GM19238 (cell line): ENCODE measurements at regions not wholly inside any gene's neighbourhood (a gene's known extent, or its start where the extent isn't known, plus 50 kb on each side); places are given as distances from the start of the nearest gene placed in this dataset.

Experiments used
- DNase-seq: peaks from one replicate; pipeline ENCODE4 v3.0.0; 2011; ENCODE audit warnings: low spot score; ENCODE audit not compliant: insufficient read length

DNA sequence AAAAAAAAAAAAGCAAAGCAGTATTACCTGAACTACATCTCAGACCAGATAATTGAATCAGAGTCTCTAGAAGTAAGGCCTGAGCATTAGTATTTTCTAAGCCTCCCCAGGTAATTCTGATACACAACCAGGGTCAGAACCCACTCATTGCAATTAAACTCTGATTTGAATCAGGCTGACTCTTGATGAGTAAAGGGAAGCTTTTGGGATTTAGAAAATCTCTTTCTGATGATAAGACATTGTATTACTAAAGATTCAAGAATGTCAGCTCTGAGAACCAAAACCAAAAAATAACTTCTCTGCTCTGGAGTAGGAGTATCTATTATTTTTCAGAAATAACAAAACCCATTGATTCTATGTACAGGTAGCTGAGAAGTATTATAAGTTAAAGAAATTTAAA lies 100.1 kb upstream of the COL21A1 start:
- no peak for DNase-seq

DNA sequence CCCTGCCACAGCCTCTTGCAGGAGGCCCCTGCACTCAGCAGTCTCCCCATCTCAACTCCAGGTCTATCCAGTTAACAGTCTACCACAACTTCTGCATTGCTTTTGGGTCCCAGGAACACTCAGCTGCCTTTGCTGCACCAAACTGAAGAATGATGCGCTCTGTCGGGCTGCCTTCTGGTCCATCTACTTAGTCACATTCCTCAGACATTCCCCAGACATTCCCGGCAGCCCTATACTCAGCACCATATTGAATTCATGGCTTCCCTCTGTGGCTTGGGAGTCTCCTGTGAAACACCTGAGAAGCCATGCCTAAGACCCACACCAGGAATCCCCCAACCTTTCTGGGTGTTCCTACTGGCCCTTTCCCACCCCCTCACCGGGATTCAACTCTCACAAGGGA lies 99.6 kb upstream of the COL21A1 start:
- no peak for DNase-seq

DNA sequence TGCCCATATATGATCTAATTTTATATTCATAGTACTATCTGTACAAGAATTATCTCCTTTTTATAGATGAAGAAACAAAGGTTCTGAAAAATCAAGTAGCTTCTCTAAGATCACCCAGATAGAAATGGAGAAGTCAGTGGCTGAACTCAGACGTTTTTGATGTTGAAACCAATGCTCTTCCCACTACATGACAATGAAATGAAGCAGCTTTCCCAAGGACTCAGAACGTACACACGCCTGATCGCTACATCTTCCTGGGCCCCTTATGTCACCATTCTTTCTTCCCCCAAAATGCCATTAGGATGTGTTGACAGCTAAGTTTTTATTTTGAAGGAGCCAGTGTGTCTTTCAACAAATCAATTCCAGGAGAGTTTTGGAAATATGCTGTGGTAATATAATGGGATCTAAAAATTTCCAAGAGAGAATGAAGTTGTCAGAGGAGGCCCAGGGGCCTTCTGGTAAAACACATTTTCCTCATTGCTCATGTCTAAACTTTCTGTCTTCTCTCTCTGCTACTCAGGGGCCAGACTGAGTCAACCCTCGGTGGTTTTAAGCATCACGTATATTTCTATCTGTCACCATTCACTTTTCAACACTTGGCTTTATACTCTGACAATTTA lies 98.1 kb upstream of the COL21A1 start:
- DNase-seq, result no peak

DNA sequence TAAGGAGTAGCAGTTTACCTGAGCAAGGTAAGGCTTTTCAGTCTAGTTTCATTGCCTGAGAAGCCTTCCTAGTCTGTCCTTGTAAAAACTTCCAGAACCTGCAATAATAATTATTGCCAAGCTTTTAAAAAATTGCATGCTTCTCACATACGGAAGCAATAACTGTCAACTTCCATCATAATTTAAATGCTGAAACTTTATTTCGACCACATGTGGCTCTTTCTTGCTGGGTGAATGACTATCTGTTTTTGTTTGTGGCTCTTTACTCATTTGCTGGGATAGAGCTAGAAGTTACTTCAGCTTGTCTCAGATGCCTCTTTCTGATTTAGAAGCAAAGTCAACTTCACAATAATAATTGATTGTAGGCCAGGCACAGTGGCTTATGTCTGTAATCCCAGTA lies 95.9 kb upstream of the COL21A1 start:
- DNase-seq, result no peak

DNA sequence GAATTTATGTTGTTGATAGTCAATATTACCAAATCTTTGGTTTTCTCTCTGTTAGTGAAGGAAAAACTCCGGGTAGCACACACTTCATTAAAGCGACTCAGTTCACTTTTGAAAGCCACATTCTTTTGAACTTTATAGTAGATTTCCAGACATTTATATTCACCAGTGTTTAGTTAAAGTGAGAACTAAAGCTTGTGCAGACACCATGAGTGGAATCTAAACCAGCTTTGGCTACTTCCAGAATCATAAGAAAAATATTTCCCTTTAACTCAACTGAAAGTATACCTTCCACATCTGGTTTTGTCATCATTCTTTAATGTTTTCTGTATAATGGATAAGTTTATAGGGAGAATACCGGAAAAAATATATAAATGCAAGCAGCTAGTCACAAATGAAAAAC lies 92.1 kb upstream of the COL21A1 start:
- no peak for DNase-seq

DNA sequence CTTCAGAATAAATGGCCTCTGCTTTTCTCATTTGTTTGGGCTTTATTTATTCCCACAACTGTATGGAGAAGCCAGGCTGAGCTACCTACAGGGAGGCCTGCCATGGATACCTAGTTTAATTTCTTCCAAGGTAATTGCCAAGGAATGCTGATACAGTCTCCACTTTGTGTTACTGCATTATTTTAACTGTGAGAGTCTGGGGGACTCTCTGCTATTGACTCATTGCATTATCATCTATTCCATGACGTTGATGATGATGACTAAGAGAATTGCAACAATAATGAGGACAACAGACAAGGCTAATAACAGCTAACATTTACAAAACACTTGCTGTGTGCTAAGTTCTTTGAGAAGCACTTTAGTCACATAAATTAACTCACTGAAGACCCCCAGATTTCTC lies 88.3 kb upstream of the COL21A1 start:
- DNase-seq, result no peak

DNA sequence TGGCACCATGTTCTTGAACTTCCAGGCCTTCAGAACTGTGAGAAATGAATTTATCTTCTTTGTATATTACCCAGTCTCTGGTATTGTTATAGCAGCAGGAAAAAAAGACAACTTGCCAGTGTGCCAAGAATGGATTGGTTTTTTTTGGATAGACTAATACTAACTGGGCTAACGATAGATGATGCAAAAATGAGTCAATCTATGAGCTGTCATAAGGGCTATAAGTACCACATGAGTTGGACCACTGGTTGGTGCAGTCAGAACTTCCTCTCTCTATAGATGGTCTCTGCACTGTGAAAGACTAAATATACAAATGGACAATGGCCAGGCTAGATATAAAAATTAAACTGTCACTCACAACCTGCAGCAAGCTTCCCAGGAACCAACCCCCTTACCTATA lies 87.6 kb upstream of the COL21A1 start:
- DNase-seq, result no peak

DNA sequence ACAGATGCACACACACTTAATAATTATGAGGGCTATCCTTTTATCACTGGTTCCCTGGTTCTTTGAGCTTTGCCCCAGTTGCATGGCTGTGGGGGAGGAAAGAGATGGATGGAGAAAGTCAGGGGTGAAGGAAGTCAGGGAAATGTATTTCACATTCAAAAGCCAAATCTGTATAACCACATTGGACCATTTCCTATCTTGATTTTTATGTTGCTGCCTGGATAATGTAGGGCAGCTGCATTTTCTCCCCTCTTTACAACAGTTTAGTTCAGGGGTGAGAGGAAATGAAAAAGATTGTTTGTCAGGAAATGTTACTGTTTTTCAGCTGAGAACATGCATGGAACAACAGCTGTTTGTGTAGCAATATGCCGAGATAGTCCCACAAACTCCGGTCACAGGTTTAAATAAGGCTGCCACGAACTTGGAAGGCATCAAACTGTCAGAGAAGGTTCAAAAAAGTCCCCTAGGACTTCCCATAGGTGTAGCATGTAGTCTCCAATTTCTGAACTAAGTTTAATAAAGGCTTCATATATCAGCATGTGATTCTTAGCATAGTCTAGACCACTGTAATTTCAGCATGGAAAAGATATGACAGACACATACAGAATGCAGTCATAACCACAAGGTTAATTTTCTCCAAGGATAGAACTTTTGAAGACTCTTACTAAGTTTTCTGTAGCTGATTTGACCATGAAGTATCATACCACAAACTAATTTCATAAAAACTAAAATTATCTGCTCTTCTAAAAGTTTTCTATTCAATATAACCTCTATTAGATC lies 82.1 kb upstream of the COL21A1 start:
- DNase-seq, result no peak

DNA sequence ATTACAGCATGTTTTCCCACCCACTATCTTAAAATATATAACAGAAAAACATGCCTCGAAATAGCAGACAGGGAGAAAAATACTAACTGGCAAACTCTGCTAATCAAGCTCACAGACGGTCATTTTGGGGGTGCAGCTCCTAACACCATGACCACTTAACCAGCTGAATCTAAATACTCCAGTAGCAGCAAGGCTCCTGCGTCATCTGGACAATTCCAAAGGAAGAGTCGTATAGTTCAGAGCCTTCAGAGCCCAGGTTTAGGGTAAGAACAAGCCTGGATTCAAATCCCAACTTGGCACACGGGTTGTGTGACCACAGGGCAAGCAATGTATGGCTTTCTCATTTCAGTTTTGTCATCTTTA lies 81.3 kb upstream of the COL21A1 start:
- DNase-seq, result no peak

DNA sequence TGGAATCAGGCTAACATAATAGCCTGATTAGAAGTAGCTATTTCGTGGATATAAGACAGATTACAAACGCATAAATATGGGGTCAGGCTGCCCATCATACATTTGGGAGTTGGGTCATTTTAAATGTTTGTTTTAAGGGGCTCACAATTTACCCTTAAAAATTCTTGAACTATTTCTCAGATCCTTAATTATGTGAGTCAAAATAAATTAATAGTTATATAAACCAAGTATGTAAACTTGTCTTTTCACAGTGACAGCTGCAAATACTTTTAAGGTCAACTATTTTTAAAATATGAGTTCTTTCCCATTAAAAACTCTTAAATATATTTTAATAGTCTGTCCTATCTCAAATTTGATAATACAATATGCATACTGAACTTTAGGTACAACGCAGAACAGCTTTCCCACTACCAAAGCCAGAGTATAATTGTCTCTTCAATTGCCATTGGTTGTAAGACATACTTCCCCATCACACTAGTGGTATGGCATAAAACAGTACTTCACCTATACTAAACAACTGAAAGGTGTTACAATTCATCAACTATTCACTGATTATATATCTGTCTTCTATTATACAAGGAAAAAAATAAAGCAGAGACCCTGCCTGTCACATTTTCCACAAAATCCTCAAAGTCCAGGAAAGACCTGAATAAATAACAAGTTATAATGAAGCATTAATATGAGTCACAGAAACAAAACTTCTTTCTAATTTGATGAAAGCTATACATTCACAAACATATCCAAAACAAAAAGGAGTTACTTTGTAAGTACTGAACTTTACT lies 80.8 kb upstream of the COL21A1 start:
- no peak for DNase-seq

DNA sequence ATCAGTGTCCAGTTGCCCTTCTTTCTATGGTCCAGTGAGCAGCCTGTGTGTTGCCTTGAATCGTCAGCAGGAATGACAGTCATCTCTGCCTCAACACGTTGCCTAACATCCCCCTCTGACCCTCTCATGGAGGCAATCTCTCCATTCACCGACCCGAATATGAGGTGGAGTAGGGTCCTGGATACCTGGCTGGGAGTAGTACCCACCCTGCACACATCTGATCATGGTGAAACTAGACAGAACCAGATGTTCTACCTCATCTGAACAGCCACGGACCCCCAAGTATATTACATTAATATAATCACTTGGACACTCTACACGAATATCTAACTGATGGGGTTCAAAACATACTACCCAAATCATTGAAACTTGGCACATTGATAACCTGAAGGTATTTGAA lies 77.0 kb upstream of the COL21A1 start:
- DNase-seq, result no peak

DNA sequence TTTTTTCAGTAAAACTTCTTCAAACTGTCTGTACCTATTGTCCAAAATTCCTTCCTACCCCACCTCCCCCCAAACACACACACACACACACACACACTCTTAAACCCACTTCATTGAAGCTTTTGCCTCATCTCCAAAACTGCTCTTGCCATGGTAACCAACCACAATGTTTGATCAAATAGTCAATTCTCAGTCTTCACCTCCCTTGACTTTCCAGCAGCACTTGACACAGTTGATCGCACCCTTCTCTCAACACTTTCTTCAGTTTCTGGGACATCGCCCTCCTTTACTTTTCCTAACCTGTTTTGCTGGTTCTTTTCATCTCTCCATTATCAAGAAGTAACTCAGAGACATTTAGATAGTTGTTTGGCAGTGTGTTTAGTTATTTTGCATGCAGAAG lies 71.5 kb upstream of the COL21A1 start:
- no peak for DNase-seq

DNA sequence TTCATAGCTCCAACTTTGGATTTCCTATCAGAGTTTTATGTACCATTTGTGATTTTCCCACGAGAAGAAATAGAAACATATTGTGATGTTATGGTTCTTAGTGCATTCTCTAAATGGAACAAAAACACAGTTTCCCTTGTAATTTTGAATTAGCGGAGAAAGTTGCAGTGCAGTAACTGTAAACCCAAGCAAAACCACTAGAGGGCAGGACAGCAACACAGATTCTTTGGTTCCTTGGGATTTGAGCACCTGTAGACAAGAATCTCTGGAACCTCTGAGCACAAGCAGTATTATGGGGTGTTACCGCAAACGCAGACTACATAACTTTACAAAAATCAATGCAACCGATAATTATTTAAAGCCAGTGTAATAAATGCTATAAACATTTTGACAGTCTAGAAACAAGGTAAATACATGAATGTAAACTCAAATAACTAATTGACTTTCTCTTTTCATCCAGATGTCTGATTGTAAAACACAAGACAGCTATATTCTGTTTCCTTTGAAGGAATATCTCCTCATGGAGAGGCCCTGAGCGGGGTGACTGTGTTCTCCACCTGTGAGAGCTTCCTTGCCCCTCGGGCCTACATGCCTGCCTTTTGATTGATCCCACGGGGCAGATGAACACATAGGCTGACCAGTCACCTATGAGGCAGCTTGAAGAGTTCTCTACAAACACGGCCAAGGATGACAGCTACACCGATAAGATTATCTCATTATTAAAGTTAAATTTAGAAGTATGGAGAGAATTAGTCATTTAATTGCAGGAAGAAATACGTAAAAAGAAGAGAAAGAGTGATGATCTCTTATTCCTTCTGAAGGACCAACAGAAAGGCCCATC lies 67.5 kb upstream of the COL21A1 start:
- DNase-seq, result peak; percentile 1

DNA sequence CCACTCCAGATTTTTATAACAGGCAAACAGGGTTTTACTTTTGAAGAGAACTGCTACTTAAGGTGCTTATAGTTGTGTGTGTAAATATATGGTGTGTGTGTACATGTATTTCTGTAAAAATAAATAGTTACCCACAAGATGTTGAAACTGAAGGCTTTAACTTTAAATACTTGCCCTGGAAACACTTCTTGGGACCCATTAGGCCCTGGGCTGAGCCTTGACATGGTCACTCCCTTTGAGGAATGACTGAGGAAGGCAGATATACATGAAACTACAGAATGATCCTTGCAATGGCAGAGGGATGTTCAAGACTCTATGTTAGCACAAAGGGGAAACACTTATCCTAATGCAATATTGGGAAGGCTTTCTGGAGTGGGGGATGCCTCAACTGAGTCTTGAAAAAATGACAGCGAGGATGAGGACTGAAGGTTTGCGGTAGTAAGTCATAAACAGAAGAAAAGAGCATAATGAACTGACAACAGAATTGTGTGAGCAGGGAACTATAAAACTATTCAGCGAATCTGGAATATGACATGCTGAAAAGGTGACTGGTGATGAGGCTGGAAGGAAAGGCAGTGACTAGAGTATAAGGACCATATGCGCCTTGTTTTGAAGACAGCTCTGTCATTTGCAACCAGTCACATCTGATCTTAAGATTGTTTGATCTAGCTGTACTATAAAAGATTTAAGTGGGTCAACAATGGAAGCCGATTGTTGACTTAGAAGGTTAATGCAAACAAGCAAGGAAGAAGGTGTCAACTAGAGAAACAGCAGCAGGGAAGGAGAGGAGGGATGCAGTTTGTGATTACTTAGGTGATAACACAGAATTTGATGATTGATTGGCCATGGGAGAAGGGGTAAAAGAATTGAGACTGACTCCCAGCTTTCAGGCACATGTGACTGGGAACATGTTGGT lies 64.4 kb upstream of the COL21A1 start:
- no peak for DNase-seq

DNA sequence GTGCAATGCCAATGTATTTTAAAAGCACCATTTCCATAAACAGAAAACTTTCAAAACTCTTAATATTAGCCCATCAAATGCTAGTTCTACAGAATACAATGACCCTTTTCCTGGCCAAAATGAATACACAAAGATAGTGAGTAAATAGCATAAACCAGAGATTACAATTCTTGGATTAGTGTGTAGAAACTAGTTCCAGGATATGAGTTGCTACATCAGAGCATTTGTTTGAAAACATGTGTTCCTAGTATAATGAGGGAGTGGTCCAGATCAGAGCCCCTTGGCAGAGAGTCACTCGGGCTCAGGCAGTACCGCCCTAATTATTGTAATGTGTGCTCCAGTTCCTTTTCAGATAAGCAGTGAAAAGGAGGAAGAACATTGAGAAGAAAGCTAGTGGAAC lies 63.7 kb upstream of the COL21A1 start:
- DNase-seq, result no peak

DNA sequence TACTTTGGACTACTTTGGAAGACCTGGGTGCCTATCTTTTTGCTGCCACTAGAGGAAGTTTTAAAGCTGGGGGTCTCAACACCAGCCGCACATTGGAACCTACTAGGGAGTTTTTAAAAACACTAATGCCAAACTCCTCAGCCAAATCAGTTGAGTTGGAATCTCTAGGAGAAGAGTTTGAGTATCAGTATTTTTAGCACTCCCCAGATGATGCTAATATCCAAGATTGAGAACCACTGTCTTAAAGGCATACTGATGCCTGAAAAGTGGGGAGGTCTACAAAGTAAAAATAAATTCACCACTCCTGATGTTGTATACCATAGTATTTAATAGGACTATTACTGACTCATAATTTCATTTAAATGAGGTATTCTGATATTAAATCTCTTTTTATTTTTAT lies 62.9 kb upstream of the COL21A1 start:
- DNase-seq, result no peak

DNA sequence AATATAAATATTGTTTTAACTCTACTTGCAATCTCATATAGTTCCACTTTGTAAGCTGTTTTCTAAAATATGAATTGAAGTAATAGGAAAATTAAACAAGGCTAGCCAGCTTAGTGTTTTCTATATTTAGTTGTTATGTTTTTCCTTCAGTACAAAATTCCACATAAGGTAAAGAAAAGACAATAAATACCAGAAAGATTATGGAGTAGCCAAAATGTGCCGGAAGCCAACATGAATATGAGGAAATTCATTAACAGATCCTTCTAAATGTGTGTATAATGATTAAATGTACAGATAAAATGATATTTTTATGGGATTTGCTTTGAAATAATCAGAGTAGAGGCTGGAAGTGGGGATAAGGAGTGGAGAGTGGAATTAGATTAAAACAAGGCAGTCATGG lies 52.5 kb upstream of the COL21A1 start:
- DNase-seq, result no peak

DNA sequence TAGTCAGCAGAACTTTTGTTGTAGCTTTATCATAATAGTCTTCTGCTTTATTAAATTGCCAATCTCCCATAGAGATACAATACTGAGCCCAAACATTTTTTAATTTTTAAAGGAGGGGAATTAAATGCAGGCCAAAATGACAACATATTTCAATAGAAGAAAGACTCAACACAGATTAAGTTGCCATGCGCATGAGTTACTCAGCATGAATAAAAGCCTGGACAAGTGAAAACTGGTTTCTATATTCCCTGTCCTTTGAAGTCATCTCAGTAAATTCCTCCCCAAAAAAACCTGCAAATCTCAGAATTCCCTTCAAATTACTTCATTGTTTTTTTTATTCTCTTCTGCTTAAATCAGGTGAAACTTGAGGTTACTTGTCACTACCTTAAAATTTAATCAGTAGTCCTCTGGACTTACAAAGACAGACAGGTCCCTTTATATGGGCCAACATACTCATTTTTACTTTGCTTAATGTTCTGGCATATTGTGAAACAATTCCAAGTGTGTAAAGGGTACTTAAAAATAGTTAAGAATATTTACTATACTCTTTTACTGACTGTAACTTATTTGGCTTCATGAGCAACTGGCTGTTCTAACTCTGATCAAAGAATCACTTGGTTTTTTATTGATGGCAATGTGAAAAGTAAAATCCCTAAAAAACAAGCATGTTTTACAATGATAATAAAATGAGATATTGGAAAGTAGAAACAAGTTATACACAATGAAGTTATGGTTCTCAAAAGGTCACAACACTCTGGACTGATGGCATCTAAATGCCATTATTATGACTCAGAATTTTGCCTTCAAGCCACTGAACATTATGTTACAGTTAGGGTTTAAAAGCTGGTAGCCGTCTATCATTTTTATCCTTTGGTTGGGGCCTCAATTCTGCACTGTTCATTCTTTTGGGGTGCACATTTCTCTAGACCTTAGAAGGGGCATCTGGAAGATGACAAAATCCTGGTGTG lies 49.9 kb upstream of the COL21A1 start:
- DNase-seq, result no peak
